ENCODE measurements at regions not wholly inside any gene's neighbourhood (a gene's known extent, or its start where the extent isn't known, plus 50 kb on each side); places are given as distances from the start of the nearest gene placed in this dataset.

DNA sequence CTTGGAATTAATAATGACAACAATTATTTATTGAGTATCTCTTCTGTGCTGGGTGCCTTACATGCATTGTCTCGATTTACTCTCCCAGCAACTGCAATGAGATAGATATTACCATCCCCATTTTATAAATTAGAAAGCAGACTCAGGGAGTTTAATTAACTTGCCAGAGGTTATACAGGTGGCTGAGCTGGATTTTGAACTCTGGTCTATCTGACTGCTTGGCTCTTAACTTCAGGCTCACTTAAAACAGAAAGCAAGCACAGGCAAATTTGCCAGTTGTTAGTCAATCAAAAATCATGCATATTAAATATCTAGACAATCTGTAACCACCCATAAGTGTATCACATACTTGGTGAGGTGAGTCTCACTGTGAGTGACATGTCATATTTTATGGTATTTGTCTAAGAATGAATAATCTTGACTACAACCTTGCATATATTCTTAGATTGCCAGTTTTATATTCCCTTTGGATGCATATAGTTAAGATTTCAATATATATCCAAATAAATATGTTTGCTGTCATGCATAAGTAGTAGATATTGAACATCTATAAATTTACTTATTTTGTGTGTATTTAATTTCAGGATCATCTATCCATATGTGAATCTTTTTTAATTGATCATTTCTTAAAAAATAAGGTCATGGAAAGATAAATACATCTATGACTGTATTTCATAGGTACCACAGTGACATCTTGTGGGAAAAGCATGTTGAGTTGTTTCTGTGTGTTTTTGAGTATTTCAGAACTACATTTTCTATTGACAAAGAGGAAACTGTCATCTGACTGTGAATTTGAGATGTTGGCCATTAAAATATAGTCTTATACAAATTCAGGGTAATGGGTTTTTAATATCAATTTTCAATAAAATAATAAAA is 112.0 kb upstream of the ARHGAP42 start:
- TF ChIP-seq, protein P1, sequence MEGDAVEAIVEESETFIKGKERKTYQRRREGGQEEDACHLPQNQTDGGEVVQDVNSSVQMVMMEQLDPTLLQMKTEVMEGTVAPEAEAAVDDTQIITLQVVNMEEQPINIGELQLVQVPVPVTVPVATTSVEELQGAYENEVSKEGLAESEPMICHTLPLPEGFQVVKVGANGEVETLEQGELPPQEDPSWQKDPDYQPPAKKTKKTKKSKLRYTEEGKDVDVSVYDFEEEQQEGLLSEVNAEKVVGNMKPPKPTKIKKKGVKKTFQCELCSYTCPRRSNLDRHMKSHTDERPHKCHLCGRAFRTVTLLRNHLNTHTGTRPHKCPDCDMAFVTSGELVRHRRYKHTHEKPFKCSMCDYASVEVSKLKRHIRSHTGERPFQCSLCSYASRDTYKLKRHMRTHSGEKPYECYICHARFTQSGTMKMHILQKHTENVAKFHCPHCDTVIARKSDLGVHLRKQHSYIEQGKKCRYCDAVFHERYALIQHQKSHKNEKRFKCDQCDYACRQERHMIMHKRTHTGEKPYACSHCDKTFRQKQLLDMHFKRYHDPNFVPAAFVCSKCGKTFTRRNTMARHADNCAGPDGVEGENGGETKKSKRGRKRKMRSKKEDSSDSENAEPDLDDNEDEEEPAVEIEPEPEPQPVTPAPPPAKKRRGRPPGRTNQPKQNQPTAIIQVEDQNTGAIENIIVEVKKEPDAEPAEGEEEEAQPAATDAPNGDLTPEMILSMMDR (IDR thresholded peaks at IDR 0.05) = peak in 4 of 7 experiments; percentile 24 to 35 (median 28)
- no peak for TF ChIP-seq POLR2A (IDR thresholded peaks at IDR 0.05)
